ENCODE measurements at regions not wholly inside any gene's neighbourhood (a gene's known extent, or its start where the extent isn't known, plus 50 kb on each side); places are given as distances from the start of the nearest gene placed in this dataset.

- intact Hi-C loops (cut with DNase I): no loop called here
Measured at GRCh38 chr1:164263540-164263939, 295.4 kb upstream of the PBX1 start.

GRCh38 chr1:164265232-164265631 is 293.8 kb upstream of the PBX1 start:
- ATAC-seq (no peak), DNase-seq (peak in 1 of 4 donors; percentile 6)
- Histone ChIP-seq H3K36me3 (no peaks in the 10 kb centered on the region), H3K9me3 (no peaks in the 10 kb centered on the region), H3K27ac (no peak overlapping the region), H3K4me3 (no peak overlapping the region), H3K4me1 (no peaks in the 10 kb centered on the region), H3K27me3 (no peaks in the 10 kb centered on the region)
- intact Hi-C loops (cut with DNase I): no loop called here
- no peak for TF ChIP-seq CTCF (IDR thresholded peaks at IDR 0.05)

More at GRCh38 chr1:164263540-164263939, 295.4 kb upstream of the PBX1 start:
- Histone ChIP-seq H3K9me3 (no peaks in the 10 kb centered on the region), H3K27me3 (no peaks in the 10 kb centered on the region), H3K27ac (no peak overlapping the region), H3K4me1 (no peaks in the 10 kb centered on the region), H3K36me3 (no peaks in the 10 kb centered on the region), H3K4me3 (no peak overlapping the region)
- TF ChIP-seq CTCF (IDR thresholded peaks at IDR 0.05): no peak
- no peak for ATAC-seq
- no peak for DNase-seq

GRCh38 chr1:164272156-164272555 is 286.8 kb upstream of the PBX1 start:
- peaks cover 0 to 10% of the 10 kb centered on the region in 2 donors for H3K9me3 ChIP-seq
- H3K27ac ChIP-seq: no peak overlapping the region
- TF ChIP-seq CTCF (IDR thresholded peaks at IDR 0.05): no peak
- ATAC-seq (no peak), DNase-seq (no peak)
- no peaks in the 10 kb centered on the region for H3K27me3 ChIP-seq
- no peak overlapping the region for H3K4me3 ChIP-seq
- H3K36me3 ChIP-seq: no peaks in the 10 kb centered on the region
- no peaks in the 10 kb centered on the region for H3K4me1 ChIP-seq
- intact Hi-C loops (cut with DNase I): no loop called here

- Histone ChIP-seq H3K27ac (no peak overlapping the region), H3K9me3 (no peaks in the 10 kb centered on the region), H3K4me3 (no peak overlapping the region), H3K36me3 (no peaks in the 10 kb centered on the region), H3K4me1 (no peaks in the 10 kb centered on the region), H3K27me3 (no peaks in the 10 kb centered on the region)
- no peak for TF ChIP-seq CTCF (IDR thresholded peaks at IDR 0.05)
- ATAC-seq (no peak), DNase-seq (no peak)
- intact Hi-C loops (cut with DNase I): no loop called here
Measured at GRCh38 chr1:164296172-164296571, 262.8 kb upstream of the PBX1 start.

GRCh38 chr1:164308101-164308500 is 250.9 kb upstream of the PBX1 start:
- Histone ChIP-seq H3K27ac (no peak overlapping the region), H3K9me3 (no peaks in the 10 kb centered on the region), H3K4me3 (no peak overlapping the region), H3K36me3 (no peaks in the 10 kb centered on the region), H3K27me3 (no peaks in the 10 kb centered on the region), H3K4me1 (no peaks in the 10 kb centered on the region)
- no peak for ATAC-seq
- DNase-seq: no peak
- intact Hi-C loops (cut with DNase I): no loop called here
- TF ChIP-seq CTCF (IDR thresholded peaks at IDR 0.05): no peak

Measured in left lung (tissue), 4 donors.